Neural cell (in vitro differentiated cells): ENCODE measurements at regions not wholly inside any gene's neighbourhood (a gene's known extent, or its start where the extent isn't known, plus 50 kb on each side); places are given as distances from the start of the nearest gene placed in this dataset.

ENCODE experiments used
- H2AFZ ChIP-seq: fragments of 200-600, 300-800 bp; sonication (generic), shearing (Covaris generic); 2 replicates; pipeline ENCODE4 v1.6.0; 2014; ENCODE audit warnings: low read depth, mild to moderate bottlenecking, antibody characterized with exemption, low read length, moderate library complexity
- H3F3A ChIP-seq: fragments of 200-600 bp; shearing (Covaris generic); 2 replicates; pipeline ENCODE4 v1.6.1; 2016; ENCODE audit warnings: mild to moderate bottlenecking, moderate library complexity, mixed read lengths, antibody characterized with exemption, low read length; ENCODE audit not compliant: insufficient read depth, poor library complexity, severe bottlenecking
- H3K27ac ChIP-seq: fragments of 200-600, 300-800 bp; sonication (generic), shearing (Covaris generic); 2 replicates; pipeline ENCODE4 v1.5.1; 2014; ENCODE audit warnings: mild to moderate bottlenecking, low read length, moderate library complexity
- H3K27me3 ChIP-seq: fragments of 300-800, 200-600 bp; sonication (generic), shearing (Covaris generic); 2 replicates; pipeline ENCODE4 v1.6.0; 2014; ENCODE audit warnings: mild to moderate bottlenecking, low read depth, low read length, moderate library complexity; ENCODE audit not compliant: insufficient read depth
- H3K36me3 ChIP-seq: fragments of 300-800, 200-600 bp; sonication (generic), shearing (Covaris generic); 2 replicates; pipeline ENCODE4 v1.5.1; 2014; ENCODE audit warnings: mild to moderate bottlenecking, antibody characterized with exemption, low read length, moderate library complexity; ENCODE audit not compliant: insufficient read depth
- H3K4me2 ChIP-seq: fragments of 300-800, 200-600 bp; sonication (generic), shearing (Covaris generic); 2 replicates; pipeline ENCODE4 v1.6.0; 2014; ENCODE audit warnings: mild to moderate bottlenecking, low read length
- H3K4me3 ChIP-seq: fragments of 300-800, 200-600 bp; sonication (generic), shearing (Covaris generic); 2 replicates; pipeline ENCODE4 v1.5.1; 2014; ENCODE audit warnings: mild to moderate bottlenecking, low read length, moderate library complexity
- H3K79me2 ChIP-seq: fragments of 200-600 bp; shearing (Covaris generic); replicated peaks from 2 replicates; pipeline ENCODE4 v1.6.0; 2014; ENCODE audit warnings: mild to moderate bottlenecking, low read length, moderate library complexity; ENCODE audit not compliant: insufficient read depth
- H3K9ac ChIP-seq: fragments of 300-800, 200-600 bp; sonication (generic), shearing (Covaris generic); 2 replicates; pipeline ENCODE4 v1.6.1; 2016; ENCODE audit warnings: mild to moderate bottlenecking, low read length, mixed read lengths
- H3K9me2 ChIP-seq: fragments of 200-600 bp; shearing (Covaris generic); 2 replicates; pipeline ENCODE4 v1.6.1; 2016; ENCODE audit warnings: mild to moderate bottlenecking, low read length, mixed read lengths; ENCODE audit not compliant: insufficient read depth
- H3K9me3 ChIP-seq: fragments of 200-600, 300-800 bp; sonication (generic), shearing (Covaris generic); 2 replicates; pipeline ENCODE4 v1.6.1; 2016; ENCODE audit warnings: mild to moderate bottlenecking, mixed run types, low read length, moderate library complexity, mixed read lengths
- H4K20me1 ChIP-seq: fragments of 200-600 bp; shearing (Covaris generic); 2 replicates; pipeline ENCODE4 v1.6.1; 2016; ENCODE audit warnings: mild to moderate bottlenecking, mixed run types; ENCODE audit not compliant: insufficient read depth
- EP300 ChIP-seq: fragments of 450-650 bp; conservative IDR thresholded peaks from 2 replicates; pipeline ENCODE4 v1.6.1; 2014; ENCODE audit warnings: antibody characterized with exemption, mild to moderate bottlenecking, moderate library complexity; ENCODE audit not compliant: poor library complexity, severe bottlenecking
- EZH2 ChIP-seq: fragments of 200-600, 300-800 bp; shearing (Covaris generic), sonication (generic); IDR thresholded peaks from 2 replicates; pipeline ENCODE4 v1.6.1; 2014; ENCODE audit warnings: antibody characterized with exemption, low read length, borderline replicate concordance, mild to moderate bottlenecking; ENCODE audit not compliant: insufficient read depth, poor library complexity, severe bottlenecking
- MXI1 ChIP-seq: fragments of 450-650 bp; conservative IDR thresholded peaks from 2 replicates; pipeline ENCODE4 v1.6.1; 2014; ENCODE audit warnings: antibody characterized with exemption, mild to moderate bottlenecking; ENCODE audit not compliant: poor library complexity, severe bottlenecking
- POLR2AphosphoS5 ChIP-seq: IDR thresholded peaks from 2 replicates; pipeline ENCODE4 v1.6.1; 2012
- RAD21 ChIP-seq: fragments of 450-650 bp; conservative IDR thresholded peaks from 2 replicates; pipeline ENCODE4 v1.6.1; 2014; ENCODE audit warnings: antibody characterized with exemption, mild to moderate bottlenecking, moderate library complexity
- SMC3 ChIP-seq: fragments of 450-650 bp; conservative IDR thresholded peaks from 2 replicates; pipeline ENCODE4 v1.6.1; 2014; ENCODE audit warnings: antibody characterized with exemption, mild to moderate bottlenecking, moderate library complexity; ENCODE audit not compliant: poor library complexity
- TAF1 ChIP-seq: IDR thresholded peaks from 2 replicates; pipeline ENCODE4 v1.6.1; 2012; ENCODE audit warnings: low read depth
- TF ChIP-seq, protein P1 (sequence below): IDR thresholded peaks from 2 replicates; pipeline ENCODE4 v1.6.1; 2012; ENCODE audit warnings: borderline replicate concordance
- TF ChIP-seq, protein P2 (sequence below): fragments of 450-650 bp; IDR thresholded peaks from 2 replicates; pipeline ENCODE4 v1.5.1; 2014; ENCODE audit warnings: antibody characterized with exemption, mild to moderate bottlenecking, moderate library complexity; ENCODE audit not compliant: poor library complexity, severe bottlenecking

GRCh38 chr17:51387582-51387981 is 127.2 kb downstream of the UTP18 start:
- H3K9me3 ChIP-seq = no peaks in the 10 kb centered on the region
- no peaks in the 10 kb centered on the region for H3K79me2 ChIP-seq
- H3K9ac ChIP-seq = no peak overlapping the region
- no peak overlapping the region for H3K4me2 ChIP-seq
- no peak overlapping the region for H3K27ac ChIP-seq
- H3K4me3 ChIP-seq = no peak overlapping the region
- H3K27me3 ChIP-seq = no peaks in the 10 kb centered on the region
- no peaks in the 10 kb centered on the region for H3F3A ChIP-seq
- H2AFZ ChIP-seq = no peak overlapping the region
- no peaks in the 10 kb centered on the region for H3K36me3 ChIP-seq
- TF ChIP-seq MXI1 (no peak), RAD21 (no peak), SMC3 (no peak), TAF1 (no peak), EP300 (no peak), POLR2AphosphoS5 (no peak), EZH2 (no peak)
- TF ChIP-seq, protein P1, sequence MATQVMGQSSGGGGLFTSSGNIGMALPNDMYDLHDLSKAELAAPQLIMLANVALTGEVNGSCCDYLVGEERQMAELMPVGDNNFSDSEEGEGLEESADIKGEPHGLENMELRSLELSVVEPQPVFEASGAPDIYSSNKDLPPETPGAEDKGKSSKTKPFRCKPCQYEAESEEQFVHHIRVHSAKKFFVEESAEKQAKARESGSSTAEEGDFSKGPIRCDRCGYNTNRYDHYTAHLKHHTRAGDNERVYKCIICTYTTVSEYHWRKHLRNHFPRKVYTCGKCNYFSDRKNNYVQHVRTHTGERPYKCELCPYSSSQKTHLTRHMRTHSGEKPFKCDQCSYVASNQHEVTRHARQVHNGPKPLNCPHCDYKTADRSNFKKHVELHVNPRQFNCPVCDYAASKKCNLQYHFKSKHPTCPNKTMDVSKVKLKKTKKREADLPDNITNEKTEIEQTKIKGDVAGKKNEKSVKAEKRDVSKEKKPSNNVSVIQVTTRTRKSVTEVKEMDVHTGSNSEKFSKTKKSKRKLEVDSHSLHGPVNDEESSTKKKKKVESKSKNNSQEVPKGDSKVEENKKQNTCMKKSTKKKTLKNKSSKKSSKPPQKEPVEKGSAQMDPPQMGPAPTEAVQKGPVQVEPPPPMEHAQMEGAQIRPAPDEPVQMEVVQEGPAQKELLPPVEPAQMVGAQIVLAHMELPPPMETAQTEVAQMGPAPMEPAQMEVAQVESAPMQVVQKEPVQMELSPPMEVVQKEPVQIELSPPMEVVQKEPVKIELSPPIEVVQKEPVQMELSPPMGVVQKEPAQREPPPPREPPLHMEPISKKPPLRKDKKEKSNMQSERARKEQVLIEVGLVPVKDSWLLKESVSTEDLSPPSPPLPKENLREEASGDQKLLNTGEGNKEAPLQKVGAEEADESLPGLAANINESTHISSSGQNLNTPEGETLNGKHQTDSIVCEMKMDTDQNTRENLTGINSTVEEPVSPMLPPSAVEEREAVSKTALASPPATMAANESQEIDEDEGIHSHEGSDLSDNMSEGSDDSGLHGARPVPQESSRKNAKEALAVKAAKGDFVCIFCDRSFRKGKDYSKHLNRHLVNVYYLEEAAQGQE = no peak
- TF ChIP-seq, protein P2, sequence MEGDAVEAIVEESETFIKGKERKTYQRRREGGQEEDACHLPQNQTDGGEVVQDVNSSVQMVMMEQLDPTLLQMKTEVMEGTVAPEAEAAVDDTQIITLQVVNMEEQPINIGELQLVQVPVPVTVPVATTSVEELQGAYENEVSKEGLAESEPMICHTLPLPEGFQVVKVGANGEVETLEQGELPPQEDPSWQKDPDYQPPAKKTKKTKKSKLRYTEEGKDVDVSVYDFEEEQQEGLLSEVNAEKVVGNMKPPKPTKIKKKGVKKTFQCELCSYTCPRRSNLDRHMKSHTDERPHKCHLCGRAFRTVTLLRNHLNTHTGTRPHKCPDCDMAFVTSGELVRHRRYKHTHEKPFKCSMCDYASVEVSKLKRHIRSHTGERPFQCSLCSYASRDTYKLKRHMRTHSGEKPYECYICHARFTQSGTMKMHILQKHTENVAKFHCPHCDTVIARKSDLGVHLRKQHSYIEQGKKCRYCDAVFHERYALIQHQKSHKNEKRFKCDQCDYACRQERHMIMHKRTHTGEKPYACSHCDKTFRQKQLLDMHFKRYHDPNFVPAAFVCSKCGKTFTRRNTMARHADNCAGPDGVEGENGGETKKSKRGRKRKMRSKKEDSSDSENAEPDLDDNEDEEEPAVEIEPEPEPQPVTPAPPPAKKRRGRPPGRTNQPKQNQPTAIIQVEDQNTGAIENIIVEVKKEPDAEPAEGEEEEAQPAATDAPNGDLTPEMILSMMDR = no peak
- H3K9me2 ChIP-seq = no peaks in the 10 kb centered on the region
- H4K20me1 ChIP-seq = no peaks in the 10 kb centered on the region

DNA sequence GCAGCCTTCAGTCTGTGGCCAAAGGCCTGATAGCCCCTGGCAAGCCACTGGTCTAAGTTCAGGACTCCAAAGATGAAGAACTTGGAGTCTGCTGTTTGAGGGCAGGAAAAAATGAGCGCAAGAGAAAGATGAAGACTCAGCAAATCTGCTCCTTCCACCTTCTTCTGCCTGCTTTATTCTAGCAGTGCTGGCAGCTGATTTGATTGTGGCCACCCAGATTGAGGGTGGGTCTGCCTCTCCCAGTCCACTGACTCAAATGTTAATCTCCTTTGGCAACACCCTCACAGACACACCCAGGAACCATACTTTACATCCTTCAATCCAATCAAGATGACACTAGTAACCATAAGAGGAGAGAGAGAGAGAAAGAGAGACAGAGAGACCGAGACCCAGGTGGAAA is 127.6 kb downstream of the UTP18 start:
- H4K20me1 ChIP-seq = no peaks in the 10 kb centered on the region
- H3K27ac ChIP-seq = no peak overlapping the region
- H3K79me2 ChIP-seq = no peaks in the 10 kb centered on the region
- H3K9me2 ChIP-seq = no peaks in the 10 kb centered on the region
- no peaks in the 10 kb centered on the region for H3K27me3 ChIP-seq
- no peak overlapping the region for H2AFZ ChIP-seq
- no peak for TF ChIP-seq POLR2AphosphoS5
- TF ChIP-seq EZH2 = no peak
- TF ChIP-seq, protein P1 = no peak
- no peak for TF ChIP-seq MXI1
- no peak for TF ChIP-seq RAD21
- TF ChIP-seq SMC3 = no peak
- TF ChIP-seq, protein P2 = no peak
- H3K4me2 ChIP-seq = no peak overlapping the region
- H3K36me3 ChIP-seq = no peaks in the 10 kb centered on the region
- no peaks in the 10 kb centered on the region for H3K9me3 ChIP-seq
- H3K9ac ChIP-seq = no peak overlapping the region
- no peaks in the 10 kb centered on the region for H3F3A ChIP-seq
- no peak overlapping the region for H3K4me3 ChIP-seq
